Astrocyte (in vitro differentiated cells and primary cell): ENCODE measurements at regions not wholly inside any gene's neighbourhood (a gene's known extent, or its start where the extent isn't known, plus 50 kb on each side); places are given as distances from the start of the nearest gene placed in this dataset.

Source experiments
- CTCF ChIP-seq: IDR thresholded peaks from 2 replicates; pipeline ENCODE4 v1.5.1; 2011; ENCODE audit warnings: low read depth, mild to moderate bottlenecking, inconsistent platforms, low read length, moderate library complexity; ENCODE audit not compliant: insufficient read depth
- EZH2 ChIP-seq: IDR thresholded peaks from 2 replicates; pipeline ENCODE4 v1.6.1; 2012; ENCODE audit warnings: mild to moderate bottlenecking, low read length, inconsistent platforms; ENCODE audit not compliant: insufficient read depth

GRCh38 chr5:166340039-166340438, 1951.4 kb upstream of the WWC1 start:
- TF ChIP-seq CTCF (no peak), EZH2 (no peak)
